HUES6 (cell line): ENCODE measurements at regions not wholly inside any gene's neighbourhood (a gene's known extent, or its start where the extent isn't known, plus 50 kb on each side); places are given as distances from the start of the nearest gene placed in this dataset.

Source experiments
- H3K27ac ChIP-seq: 2 replicates; pipeline ENCODE4 v1.7.0; 2013; ENCODE audit warnings: low read depth, mild to moderate bottlenecking, low read length, inconsistent platforms
- H3K27me3 ChIP-seq: 2 replicates; pipeline ENCODE4 v1.6.1; 2013; ENCODE audit warnings: low read length; ENCODE audit not compliant: control insufficient read depth, insufficient read depth
- H3K36me3 ChIP-seq: 2 replicates; pipeline ENCODE4 v1.6.1; 2013; ENCODE audit warnings: low read length; ENCODE audit not compliant: control insufficient read depth, insufficient read depth
- H3K4me1 ChIP-seq: 2 replicates; pipeline ENCODE4 v1.6.1; 2013; ENCODE audit warnings: low read length; ENCODE audit not compliant: control insufficient read depth, insufficient read depth
- H3K4me3 ChIP-seq: 2 replicates; pipeline ENCODE4 v1.5.1; 2013; ENCODE audit warnings: low read depth, low read length
- H3K9ac ChIP-seq: one replicate; pipeline ENCODE4 v1.6.1; 2013; ENCODE audit warnings: mild to moderate bottlenecking, low read length
- H3K9me3 ChIP-seq: 2 replicates; pipeline ENCODE4 v1.6.1; 2013; ENCODE audit warnings: low read depth, low read length; ENCODE audit not compliant: control insufficient read depth, insufficient read depth

DNA sequence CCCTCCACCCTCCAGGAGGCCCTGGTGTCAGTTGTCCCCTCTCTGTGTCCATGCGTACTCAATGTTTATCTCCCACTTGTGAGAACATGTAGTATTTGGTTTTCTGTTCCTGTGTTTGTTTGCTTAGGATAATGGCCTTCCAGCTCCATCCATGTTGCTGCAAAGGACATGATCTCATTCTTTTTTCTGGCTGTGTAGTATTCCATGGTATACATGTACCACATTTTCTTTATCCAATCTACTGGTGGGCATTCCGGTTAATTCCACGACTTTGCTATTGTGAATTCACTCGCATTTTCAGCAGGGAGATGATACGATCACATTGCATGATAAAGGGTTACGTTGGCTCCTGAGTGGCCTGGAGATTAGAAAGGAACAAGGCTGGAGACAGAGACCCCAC, 286.2 kb downstream of the FOXL1 start:
- Histone ChIP-seq H3K36me3 (no peaks in the 10 kb centered on the region), H3K9ac (no peak overlapping the region), H3K27me3 (no peaks in the 10 kb centered on the region), H3K9me3 (peaks cover 13% of the 10 kb centered on the region; the same call in 1 of the 2 replicates), H3K27ac (no peak overlapping the region), H3K4me1 (no peaks in the 10 kb centered on the region), H3K4me3 (no peak overlapping the region)

DNA sequence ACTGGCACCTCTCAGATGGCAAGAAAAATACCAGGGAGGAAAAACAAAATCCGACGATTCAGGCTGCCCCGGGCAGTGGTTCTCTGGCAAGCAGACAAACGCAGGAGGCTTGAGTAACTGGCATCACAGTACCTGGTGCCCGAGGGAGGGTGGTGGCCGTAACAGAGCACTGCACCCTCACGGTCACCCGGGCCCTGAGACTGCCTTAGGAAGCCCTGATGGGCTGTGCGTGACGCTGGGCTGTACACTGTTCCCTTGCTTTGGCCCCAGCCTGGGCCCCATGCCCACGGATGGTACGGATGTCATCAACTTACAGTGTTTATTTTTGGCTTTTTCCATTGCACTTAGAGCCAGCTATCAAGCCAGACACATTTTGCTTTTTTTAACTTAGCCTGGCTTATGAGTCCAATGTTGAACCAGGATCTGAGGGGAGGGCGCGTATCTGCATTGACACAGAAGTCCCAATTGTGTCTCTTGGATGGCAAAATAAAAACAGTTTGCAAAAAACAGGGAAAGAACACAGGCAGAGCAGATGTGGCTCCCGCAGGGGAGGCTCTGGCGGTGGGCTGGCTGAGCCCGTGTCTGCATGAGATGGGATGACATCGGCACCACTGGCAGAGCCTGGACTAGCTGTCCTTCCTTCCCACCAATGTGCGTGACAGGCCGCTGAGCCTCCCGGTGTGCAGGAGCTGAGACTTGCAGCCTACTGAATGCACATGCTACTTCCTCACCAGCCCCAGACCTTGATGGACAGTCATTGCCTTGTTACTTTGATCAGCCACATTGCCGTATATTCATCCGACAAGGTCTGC, 287.7 kb downstream of the FOXL1 start:
- no peaks in the 10 kb centered on the region for H3K36me3 ChIP-seq
- no peak overlapping the region for H3K27ac ChIP-seq
- H3K4me1 ChIP-seq = no peaks in the 10 kb centered on the region
- no peak overlapping the region for H3K9ac ChIP-seq
- no peak overlapping the region for H3K4me3 ChIP-seq
- no peaks in the 10 kb centered on the region for H3K27me3 ChIP-seq
- peaks cover 10% of the 10 kb centered on the region; the same call in 1 of the 2 replicates for H3K9me3 ChIP-seq

DNA sequence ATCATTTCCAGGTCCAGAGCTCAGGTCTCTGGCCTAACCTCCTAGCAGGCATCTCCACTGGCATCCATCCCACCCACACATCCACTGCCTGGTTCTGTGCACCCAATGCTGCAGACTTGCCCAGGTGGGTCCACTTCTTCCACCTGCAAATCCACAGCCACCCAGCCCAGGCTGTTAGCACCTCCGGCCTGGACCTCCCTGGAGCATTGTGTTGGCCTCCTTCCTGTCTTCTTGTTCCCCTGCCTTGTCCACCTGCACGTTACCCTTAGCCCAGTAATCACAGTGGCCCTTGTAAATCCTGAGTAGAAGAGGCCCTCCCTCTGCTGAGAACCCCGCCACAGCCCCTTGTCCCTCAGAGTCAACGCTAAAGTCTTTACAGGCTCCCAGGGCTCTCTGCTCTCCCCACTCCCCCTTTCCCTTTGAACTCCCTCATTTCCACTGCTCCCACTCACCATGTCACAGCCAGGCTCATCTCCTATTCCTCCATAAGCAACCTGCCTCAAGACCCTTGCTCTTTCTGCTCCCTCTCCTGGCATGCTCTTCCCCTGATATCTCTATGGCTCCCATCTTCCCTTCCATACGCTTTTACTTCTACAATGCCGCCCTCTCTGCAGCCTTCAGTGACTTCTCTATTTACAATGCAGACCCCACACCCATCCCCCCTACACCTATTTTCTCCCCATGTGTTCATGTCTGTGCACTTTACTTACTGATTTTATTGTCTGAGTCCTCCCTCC, 288.8 kb downstream of the FOXL1 start:
- no peak overlapping the region for H3K27ac ChIP-seq
- no peak overlapping the region for H3K9ac ChIP-seq
- H3K4me3 ChIP-seq = no peak overlapping the region
- no peaks in the 10 kb centered on the region for H3K4me1 ChIP-seq
- H3K9me3 ChIP-seq = no peaks in the 10 kb centered on the region
- no peaks in the 10 kb centered on the region for H3K36me3 ChIP-seq
- no peaks in the 10 kb centered on the region for H3K27me3 ChIP-seq

DNA sequence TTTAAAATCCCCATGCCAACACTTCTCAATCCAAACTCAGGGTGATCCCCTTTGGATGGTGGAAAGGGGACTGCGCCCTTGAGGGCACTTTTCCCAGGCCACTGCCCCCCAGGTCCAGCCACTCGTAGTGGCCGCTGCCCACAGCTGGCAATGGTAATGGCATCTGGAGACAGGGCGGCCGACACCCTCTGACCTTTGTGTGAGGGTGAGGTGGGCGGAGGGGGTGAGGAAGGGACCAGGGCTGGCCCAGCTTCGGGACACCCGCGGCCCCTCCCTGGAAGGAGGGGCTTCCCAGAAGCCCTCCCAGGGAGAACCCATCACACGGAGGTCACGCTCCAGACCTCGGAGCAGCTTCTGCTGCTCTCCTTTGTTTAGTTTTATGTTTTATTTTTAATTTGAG, 289.7 kb downstream of the FOXL1 start:
- no peak overlapping the region for H3K4me3 ChIP-seq
- H3K27ac ChIP-seq = no peak overlapping the region
- no peaks in the 10 kb centered on the region for H3K27me3 ChIP-seq
- no peak overlapping the region for H3K9ac ChIP-seq
- no peaks in the 10 kb centered on the region for H3K4me1 ChIP-seq
- no peaks in the 10 kb centered on the region for H3K36me3 ChIP-seq
- H3K9me3 ChIP-seq = peaks cover 5% of the 10 kb centered on the region; the same call in 1 of the 2 replicates

DNA sequence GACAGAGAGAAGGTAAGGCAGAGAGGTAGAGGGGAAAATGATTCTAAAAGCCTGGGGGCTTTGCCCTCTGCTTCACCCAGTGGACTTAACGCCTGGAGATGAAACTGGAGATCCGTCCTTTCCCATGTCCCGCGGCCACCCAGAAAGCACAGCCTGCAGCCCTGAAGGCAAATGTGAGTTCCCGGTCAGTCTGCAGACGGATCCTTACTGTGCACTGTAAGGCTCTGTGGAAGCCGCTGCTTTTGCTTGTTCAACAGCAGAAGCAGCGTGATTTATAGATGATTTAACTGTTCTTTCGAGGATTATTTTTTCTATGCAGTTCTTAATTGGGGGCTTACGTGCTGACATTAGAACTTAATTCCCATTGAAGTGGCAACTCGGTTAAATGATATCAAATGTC, 290.4 kb downstream of the FOXL1 start:
- no peaks in the 10 kb centered on the region for H3K4me1 ChIP-seq
- no peak overlapping the region for H3K9ac ChIP-seq
- H3K9me3 ChIP-seq = peaks cover 7% of the 10 kb centered on the region; the same call in 1 of the 2 replicates
- no peaks in the 10 kb centered on the region for H3K27me3 ChIP-seq
- H3K4me3 ChIP-seq = no peak overlapping the region
- H3K36me3 ChIP-seq = no peaks in the 10 kb centered on the region
- no peak overlapping the region for H3K27ac ChIP-seq

DNA sequence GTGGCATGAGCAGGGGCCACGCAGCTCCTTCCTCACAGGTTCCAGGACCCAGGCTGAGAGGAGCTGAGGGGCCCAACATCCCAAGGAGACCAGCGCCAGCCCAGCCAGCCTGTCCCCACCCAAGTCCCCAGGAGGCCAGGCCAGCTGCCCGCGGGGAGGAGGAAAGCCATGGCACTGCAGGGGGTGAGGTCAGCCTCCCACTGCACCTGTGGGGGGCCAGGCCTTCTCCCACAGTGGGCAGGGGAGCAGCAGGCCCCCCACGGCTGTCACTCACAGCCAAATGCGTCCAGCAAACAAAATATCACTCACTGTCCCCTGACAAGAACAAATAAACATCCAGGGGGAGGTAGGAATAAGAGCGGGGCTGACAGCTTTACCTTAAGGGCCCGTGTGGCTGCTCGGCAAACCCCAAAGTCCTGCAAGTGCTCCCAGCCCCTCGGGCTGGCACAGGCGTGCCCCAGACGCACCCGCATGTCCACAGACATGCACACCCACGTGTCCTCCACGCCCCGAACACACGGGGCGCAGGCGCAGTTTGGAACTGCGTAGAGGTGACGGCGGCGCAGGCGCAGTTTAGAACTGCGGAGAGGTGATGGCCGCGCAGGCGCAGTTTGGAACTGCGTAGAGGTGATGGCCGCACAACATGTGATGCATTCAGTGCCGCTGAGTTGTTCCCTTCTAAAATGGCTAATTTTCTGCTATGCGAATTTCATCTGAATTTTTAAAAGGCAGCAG, 291.1 kb downstream of the FOXL1 start:
- no peaks in the 10 kb centered on the region for H3K4me1 ChIP-seq
- H3K36me3 ChIP-seq = no peaks in the 10 kb centered on the region
- H3K9ac ChIP-seq = no peak overlapping the region
- no peaks in the 10 kb centered on the region for H3K27me3 ChIP-seq
- H3K4me3 ChIP-seq = no peak overlapping the region
- peaks cover 7% of the 10 kb centered on the region; the same call in 1 of the 2 replicates for H3K9me3 ChIP-seq
- H3K27ac ChIP-seq = no peak overlapping the region

DNA sequence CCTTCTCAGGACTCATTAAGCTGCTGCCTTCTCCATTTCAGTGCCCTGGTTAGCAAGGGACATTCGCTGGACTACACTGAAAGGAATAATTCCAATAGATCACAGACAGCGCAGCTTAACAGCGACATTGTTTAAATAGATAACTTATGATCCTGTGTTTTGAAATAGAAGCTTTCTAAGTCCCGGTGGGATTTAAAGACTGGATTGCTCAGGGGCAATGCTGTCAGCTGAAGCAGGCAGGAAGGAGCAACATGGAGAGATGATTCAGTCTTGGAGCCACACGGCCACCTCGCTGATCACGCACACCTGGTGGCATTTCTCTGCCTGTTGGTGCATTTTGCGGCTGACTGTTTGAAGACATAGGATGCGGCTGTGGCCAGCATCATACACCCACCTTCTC, 292.0 kb downstream of the FOXL1 start:
- peaks cover 7% of the 10 kb centered on the region; the same call in 1 of the 2 replicates for H3K9me3 ChIP-seq
- no peaks in the 10 kb centered on the region for H3K36me3 ChIP-seq
- H3K9ac ChIP-seq = no peak overlapping the region
- no peak overlapping the region for H3K27ac ChIP-seq
- H3K27me3 ChIP-seq = no peaks in the 10 kb centered on the region
- H3K4me1 ChIP-seq = no peaks in the 10 kb centered on the region
- H3K4me3 ChIP-seq = no peak overlapping the region

DNA sequence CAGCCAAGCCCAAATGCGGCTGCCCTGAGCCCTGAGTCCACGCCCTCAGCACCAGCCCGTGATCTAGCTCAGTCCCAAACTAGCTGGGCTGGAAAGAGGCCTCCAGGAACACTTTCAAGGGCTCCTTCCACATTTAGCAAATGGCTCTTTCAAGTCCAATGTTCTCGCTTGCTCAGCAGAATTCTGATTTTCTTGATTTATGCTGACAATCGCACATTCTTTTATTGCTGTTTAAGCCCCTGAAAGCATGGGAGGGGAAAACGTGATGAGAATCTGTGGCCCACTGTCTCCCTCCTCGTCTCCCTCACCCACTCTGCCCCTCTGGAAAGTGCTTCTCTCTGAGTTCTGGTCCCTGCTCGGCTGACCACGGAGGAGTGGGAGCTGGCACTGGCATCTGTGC, 293.8 kb downstream of the FOXL1 start:
- peaks cover 2% of the 10 kb centered on the region; the same call in 1 of the 2 replicates for H3K27me3 ChIP-seq
- H3K9ac ChIP-seq = no peak overlapping the region
- H3K4me1 ChIP-seq = no peaks in the 10 kb centered on the region
- H3K4me3 ChIP-seq = no peak overlapping the region
- H3K9me3 ChIP-seq = peaks cover 7% of the 10 kb centered on the region; the same call in 1 of the 2 replicates
- no peaks in the 10 kb centered on the region for H3K36me3 ChIP-seq
- no peak overlapping the region for H3K27ac ChIP-seq

DNA sequence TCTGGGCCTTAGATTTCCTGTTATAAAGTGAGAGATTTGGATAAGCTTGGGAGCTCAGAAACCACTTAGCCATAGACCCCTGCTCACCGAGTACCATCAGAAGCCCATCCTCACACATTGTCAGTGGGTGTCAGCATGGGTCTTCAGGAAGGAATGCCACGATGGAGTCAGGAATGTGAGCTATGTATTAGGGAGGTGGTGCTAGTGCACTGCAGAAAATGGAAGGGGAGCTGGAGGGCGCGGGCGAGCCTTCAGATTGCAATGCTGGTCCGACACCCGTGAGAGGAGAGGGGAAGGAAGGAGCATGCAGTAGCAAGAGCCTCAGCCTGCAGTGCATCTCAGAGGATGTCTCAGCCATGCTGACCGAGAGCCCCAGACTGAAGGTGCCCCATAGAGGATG, 294.5 kb downstream of the FOXL1 start:
- no peak overlapping the region for H3K27ac ChIP-seq
- H3K4me3 ChIP-seq = no peak overlapping the region
- H3K9ac ChIP-seq = no peak overlapping the region
- no peaks in the 10 kb centered on the region for H3K4me1 ChIP-seq
- H3K27me3 ChIP-seq = peaks cover 8% of the 10 kb centered on the region; the same call in 1 of the 2 replicates
- H3K36me3 ChIP-seq = no peaks in the 10 kb centered on the region
- H3K9me3 ChIP-seq = peaks cover 7% of the 10 kb centered on the region; the same call in 1 of the 2 replicates

DNA sequence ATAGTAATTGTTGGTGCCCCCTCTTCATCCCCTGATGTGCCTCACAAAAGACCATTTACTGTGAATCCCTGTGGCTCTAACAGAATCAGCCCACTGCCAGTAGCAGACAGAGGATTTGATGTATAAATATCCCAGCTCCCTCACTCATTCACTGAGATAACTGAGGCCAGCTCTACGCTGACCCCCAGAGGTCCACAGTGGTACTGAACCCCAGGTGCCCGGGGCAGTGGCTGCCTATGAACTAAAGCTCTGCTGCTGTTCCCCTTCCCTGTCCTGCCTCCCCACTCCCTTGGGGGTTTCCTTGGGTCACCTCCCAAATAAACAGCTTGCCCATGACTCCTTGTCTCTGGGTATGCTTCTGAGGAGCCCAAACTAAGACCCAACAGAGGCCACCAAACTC, 295.8 kb downstream of the FOXL1 start:
- Histone ChIP-seq H3K9ac (no peak overlapping the region), H3K4me3 (no peak overlapping the region), H3K9me3 (peaks cover 7% of the 10 kb centered on the region; the same call in 1 of the 2 replicates), H3K4me1 (no peaks in the 10 kb centered on the region), H3K27me3 (peaks cover 8% of the 10 kb centered on the region; the same call in 1 of the 2 replicates), H3K36me3 (no peaks in the 10 kb centered on the region), H3K27ac (no peak overlapping the region)
